ENCODE measurements at regions not wholly inside any gene's neighbourhood (a gene's known extent, or its start where the extent isn't known, plus 50 kb on each side); places are given as distances from the start of the nearest gene placed in this dataset.

DNA sequence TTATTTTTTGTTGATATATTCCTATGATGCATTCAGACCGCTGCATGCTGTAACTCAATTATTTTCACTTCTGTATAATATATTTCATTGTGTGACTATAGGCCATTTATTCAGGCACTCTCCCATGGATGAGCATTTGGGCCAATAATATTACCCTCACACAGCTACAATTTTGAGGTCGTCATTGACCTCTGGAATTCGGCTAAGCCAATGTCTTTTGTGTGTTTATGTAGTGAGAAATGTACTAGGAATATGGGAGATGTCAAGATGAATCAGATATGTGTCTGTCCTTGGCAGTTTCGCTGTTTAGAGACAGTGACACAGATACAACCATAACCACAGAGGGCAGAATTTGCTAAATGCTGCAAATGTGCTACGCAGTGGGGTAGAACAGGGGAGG is 474.2 kb downstream of the ADRA2A start:
- Histone ChIP-seq H3K27ac (ENCODE audit: low read depth) (no peak overlapping the region), H4K20me1 (replicated peaks; ENCODE audit: insufficient read depth) (no peaks in the 10 kb centered on the region), H3K36me3 (ENCODE audit: insufficient read depth) (no peaks in the 10 kb centered on the region), H3F3A (replicated peaks; ENCODE audit: low read depth) (no peaks in the 10 kb centered on the region), H3K4me1 (ENCODE audit: insufficient read depth) (no peaks in the 10 kb centered on the region), H2AFZ (no peak overlapping the region), H3K4me3 (no peak overlapping the region), H3K79me2 (replicated peaks; ENCODE audit: insufficient read depth) (no peaks in the 10 kb centered on the region), H3K4me2 (no peak overlapping the region), H3K27me3 (ENCODE audit: insufficient read depth) (no peaks in the 10 kb centered on the region), H3K9me2 (ENCODE audit: insufficient read depth) (no peaks in the 10 kb centered on the region)
- H3K36me3 Mint-ChIP-seq (ENCODE audit: low read depth) = no peaks in the 10 kb centered on the region
- H3K9me3 Mint-ChIP-seq = no peaks in the 10 kb centered on the region
- DNase-seq (ENCODE audit: low spot score) = no peak
- ATAC-seq = no peak
- H3K4me3 Mint-ChIP-seq = no peak overlapping the region
- no peaks in the 10 kb centered on the region for H3K4me1 Mint-ChIP-seq
- no peak overlapping the region for H3K27ac Mint-ChIP-seq
- TF ChIP-seq ZNF331 (CRISPR knock-in tag; IDR thresholded peaks at IDR 0.05; ENCODE audit: low read depth) (no peak), STAT1 (IDR thresholded peaks at IDR 0.05; ENCODE audit: unreplicated experiment) (no peak), JUNB (IDR thresholded peaks at IDR 0.05; ENCODE audit: unreplicated experiment) (no peak), CREB1 (CRISPR knock-in tag; IDR thresholded peaks at IDR 0.05; ENCODE audit: low read depth) (no peak), ZNF114 (CRISPR knock-in tag; IDR thresholded peaks at IDR 0.05) (no peak), EZH2phosphoT487 (IDR thresholded peaks at IDR 0.05; ENCODE audit: unreplicated experiment) (no peak), EZH2 (IDR thresholded peaks at IDR 0.05; ENCODE audit: low read depth, unreplicated experiment) (no peak), NANOG (IDR thresholded peaks at IDR 0.05; ENCODE audit: borderline replicate concordance) (no peak), POLR2AphosphoS5 (IDR thresholded peaks at IDR 0.05; ENCODE audit: low read depth) (no peak), CTCF (conservative IDR thresholded peaks at IDR 0.05; ENCODE audit: low read depth in 2 of 2) (no peak)
- TF ChIP-seq, protein P1, sequence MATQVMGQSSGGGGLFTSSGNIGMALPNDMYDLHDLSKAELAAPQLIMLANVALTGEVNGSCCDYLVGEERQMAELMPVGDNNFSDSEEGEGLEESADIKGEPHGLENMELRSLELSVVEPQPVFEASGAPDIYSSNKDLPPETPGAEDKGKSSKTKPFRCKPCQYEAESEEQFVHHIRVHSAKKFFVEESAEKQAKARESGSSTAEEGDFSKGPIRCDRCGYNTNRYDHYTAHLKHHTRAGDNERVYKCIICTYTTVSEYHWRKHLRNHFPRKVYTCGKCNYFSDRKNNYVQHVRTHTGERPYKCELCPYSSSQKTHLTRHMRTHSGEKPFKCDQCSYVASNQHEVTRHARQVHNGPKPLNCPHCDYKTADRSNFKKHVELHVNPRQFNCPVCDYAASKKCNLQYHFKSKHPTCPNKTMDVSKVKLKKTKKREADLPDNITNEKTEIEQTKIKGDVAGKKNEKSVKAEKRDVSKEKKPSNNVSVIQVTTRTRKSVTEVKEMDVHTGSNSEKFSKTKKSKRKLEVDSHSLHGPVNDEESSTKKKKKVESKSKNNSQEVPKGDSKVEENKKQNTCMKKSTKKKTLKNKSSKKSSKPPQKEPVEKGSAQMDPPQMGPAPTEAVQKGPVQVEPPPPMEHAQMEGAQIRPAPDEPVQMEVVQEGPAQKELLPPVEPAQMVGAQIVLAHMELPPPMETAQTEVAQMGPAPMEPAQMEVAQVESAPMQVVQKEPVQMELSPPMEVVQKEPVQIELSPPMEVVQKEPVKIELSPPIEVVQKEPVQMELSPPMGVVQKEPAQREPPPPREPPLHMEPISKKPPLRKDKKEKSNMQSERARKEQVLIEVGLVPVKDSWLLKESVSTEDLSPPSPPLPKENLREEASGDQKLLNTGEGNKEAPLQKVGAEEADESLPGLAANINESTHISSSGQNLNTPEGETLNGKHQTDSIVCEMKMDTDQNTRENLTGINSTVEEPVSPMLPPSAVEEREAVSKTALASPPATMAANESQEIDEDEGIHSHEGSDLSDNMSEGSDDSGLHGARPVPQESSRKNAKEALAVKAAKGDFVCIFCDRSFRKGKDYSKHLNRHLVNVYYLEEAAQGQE (IDR thresholded peaks at IDR 0.05; ENCODE audit: unreplicated experiment) = no peak
- TF ChIP-seq, protein P2, sequence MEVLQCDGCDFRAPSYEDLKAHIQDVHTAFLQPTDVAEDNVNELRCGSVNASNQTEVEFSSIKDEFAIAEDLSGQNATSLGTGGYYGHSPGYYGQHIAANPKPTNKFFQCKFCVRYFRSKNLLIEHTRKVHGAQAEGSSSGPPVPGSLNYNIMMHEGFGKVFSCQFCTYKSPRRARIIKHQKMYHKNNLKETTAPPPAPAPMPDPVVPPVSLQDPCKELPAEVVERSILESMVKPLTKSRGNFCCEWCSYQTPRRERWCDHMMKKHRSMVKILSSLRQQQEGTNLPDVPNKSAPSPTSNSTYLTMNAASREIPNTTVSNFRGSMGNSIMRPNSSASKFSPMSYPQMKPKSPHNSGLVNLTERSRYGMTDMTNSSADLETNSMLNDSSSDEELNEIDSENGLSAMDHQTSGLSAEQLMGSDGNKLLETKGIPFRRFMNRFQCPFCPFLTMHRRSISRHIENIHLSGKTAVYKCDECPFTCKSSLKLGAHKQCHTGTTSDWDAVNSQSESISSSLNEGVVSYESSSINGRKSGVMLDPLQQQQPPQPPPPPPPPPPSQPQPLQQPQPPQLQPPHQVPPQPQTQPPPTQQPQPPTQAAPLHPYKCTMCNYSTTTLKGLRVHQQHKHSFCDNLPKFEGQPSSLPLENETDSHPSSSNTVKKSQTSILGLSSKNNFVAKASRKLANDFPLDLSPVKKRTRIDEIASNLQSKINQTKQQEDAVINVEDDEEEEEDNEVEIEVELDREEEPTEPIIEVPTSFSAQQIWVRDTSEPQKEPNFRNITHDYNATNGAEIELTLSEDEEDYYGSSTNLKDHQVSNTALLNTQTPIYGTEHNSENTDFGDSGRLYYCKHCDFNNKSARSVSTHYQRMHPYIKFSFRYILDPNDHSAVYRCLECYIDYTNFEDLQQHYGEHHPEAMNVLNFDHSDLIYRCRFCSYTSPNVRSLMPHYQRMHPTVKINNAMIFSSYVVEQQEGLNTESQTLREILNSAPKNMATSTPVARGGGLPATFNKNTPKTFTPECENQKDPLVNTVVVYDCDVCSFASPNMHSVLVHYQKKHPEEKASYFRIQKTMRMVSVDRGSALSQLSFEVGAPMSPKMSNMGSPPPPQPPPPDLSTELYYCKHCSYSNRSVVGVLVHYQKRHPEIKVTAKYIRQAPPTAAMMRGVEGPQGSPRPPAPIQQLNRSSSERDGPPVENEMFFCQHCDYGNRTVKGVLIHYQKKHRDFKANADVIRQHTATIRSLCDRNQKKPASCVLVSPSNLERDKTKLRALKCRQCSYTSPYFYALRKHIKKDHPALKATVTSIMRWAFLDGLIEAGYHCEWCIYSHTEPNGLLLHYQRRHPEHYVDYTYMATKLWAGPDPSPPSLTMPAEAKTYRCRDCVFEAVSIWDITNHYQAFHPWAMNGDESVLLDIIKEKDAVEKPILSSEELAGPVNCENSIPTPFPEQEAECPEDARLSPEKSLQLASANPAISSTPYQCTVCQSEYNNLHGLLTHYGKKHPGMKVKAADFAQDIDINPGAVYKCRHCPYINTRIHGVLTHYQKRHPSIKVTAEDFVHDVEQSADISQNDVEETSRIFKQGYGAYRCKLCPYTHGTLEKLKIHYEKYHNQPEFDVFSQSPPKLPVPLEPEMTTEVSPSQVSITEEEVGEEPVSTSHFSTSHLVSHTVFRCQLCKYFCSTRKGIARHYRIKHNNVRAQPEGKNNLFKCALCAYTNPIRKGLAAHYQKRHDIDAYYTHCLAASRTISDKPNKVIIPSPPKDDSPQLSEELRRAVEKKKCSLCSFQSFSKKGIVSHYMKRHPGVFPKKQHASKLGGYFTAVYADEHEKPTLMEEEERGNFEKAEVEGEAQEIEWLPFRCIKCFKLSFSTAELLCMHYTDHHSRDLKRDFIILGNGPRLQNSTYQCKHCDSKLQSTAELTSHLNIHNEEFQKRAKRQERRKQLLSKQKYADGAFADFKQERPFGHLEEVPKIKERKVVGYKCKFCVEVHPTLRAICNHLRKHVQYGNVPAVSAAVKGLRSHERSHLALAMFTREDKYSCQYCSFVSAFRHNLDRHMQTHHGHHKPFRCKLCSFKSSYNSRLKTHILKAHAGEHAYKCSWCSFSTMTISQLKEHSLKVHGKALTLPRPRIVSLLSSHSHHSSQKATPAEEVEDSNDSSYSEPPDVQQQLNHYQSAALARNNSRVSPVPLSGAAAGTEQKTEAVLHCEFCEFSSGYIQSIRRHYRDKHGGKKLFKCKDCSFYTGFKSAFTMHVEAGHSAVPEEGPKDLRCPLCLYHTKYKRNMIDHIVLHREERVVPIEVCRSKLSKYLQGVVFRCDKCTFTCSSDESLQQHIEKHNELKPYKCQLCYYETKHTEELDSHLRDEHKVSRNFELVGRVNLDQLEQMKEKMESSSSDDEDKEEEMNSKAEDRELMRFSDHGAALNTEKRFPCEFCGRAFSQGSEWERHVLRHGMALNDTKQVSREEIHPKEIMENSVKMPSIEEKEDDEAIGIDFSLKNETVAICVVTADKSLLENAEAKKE (CRISPR knock-in tag; IDR thresholded peaks at IDR 0.05) = no peak
- TF ChIP-seq, protein P3, sequence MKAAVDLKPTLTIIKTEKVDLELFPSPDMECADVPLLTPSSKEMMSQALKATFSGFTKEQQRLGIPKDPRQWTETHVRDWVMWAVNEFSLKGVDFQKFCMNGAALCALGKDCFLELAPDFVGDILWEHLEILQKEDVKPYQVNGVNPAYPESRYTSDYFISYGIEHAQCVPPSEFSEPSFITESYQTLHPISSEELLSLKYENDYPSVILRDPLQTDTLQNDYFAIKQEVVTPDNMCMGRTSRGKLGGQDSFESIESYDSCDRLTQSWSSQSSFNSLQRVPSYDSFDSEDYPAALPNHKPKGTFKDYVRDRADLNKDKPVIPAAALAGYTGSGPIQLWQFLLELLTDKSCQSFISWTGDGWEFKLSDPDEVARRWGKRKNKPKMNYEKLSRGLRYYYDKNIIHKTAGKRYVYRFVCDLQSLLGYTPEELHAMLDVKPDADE (IDR thresholded peaks at IDR 0.05) = no peak
- H3K27me3 Mint-ChIP-seq (ENCODE audit: insufficient read depth, low read depth, poor library complexity) = no peaks in the 10 kb centered on the region
